ENCODE measurements at regions not wholly inside any gene's neighbourhood (a gene's known extent, or its start where the extent isn't known, plus 50 kb on each side); places are given as distances from the start of the nearest gene placed in this dataset.
"Not testable (repeated sequence)": the region's sequence is repeated elsewhere in the genome, so short reads cannot be mapped to it uniquely, and the experiment has no call there.

DNA sequence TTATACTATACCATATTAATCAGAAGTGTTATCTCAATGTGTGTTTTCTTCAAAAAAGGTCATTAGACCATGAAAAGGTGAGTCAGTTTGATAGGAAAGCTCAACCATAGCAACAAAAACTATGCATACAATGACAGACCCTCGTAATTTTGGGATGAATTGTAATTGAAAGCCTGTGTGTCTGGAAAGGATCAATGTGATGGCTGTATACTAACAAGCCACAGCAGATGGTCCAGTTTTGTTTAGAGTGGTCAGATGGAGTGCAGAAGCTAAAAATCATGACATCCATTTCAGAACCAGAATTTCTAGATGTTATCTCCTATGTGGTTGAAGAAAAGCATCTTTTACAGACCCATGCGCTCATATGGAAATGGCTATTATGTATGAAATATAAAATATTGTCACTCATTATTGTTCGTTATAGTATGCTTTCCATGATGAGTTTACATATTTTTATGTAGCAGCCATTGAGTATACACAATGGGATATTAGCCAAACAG lies 88.3 kb upstream of the CNTNAP2 start:
- H3K4me3 ChIP-seq (ENCODE audit: low read length): no peak overlapping the region
- no peaks in the 10 kb centered on the region for H3K9me2 ChIP-seq (replicated peaks; ENCODE audit: control insufficient read depth, low read length)
- H3K27me3 ChIP-seq (ENCODE audit: control insufficient read depth, low read length): no peaks in the 10 kb centered on the region
- TF ChIP-seq, protein P1, sequence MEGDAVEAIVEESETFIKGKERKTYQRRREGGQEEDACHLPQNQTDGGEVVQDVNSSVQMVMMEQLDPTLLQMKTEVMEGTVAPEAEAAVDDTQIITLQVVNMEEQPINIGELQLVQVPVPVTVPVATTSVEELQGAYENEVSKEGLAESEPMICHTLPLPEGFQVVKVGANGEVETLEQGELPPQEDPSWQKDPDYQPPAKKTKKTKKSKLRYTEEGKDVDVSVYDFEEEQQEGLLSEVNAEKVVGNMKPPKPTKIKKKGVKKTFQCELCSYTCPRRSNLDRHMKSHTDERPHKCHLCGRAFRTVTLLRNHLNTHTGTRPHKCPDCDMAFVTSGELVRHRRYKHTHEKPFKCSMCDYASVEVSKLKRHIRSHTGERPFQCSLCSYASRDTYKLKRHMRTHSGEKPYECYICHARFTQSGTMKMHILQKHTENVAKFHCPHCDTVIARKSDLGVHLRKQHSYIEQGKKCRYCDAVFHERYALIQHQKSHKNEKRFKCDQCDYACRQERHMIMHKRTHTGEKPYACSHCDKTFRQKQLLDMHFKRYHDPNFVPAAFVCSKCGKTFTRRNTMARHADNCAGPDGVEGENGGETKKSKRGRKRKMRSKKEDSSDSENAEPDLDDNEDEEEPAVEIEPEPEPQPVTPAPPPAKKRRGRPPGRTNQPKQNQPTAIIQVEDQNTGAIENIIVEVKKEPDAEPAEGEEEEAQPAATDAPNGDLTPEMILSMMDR (IDR thresholded peaks at IDR 0.05; ENCODE audit: low read depth, low read length, poor library complexity, severe bottlenecking): no peak
- no peak for TF ChIP-seq EZH2phosphoT487 (IDR thresholded peaks at IDR 0.05; ENCODE audit: borderline replicate concordance, low read length)
- H3K27ac ChIP-seq (ENCODE audit: low read depth, low read length): no peak overlapping the region
- H4K20me1 ChIP-seq (ENCODE audit: control insufficient read depth, insufficient read depth, low read depth, low read length): no peaks in the 10 kb centered on the region
- no peaks in the 10 kb centered on the region for H3K36me3 ChIP-seq (ENCODE audit: control insufficient read depth, low read length)
- H3F3A ChIP-seq (ENCODE audit: control insufficient read depth, insufficient read depth): no peaks in the 10 kb centered on the region
- no peaks in the 10 kb centered on the region; the same call in 1 of the 2 replicates for H3K9me3 ChIP-seq (ENCODE audit: control insufficient read depth, insufficient read depth, low read length)
- no peaks in the 10 kb centered on the region for H3K4me1 ChIP-seq (ENCODE audit: control insufficient read depth, low read length)
- H3K79me2 ChIP-seq (ENCODE audit: control insufficient read depth, low read length): no peaks in the 10 kb centered on the region
- no peak overlapping the region for H3K4me2 ChIP-seq (ENCODE audit: low read length)

DNA sequence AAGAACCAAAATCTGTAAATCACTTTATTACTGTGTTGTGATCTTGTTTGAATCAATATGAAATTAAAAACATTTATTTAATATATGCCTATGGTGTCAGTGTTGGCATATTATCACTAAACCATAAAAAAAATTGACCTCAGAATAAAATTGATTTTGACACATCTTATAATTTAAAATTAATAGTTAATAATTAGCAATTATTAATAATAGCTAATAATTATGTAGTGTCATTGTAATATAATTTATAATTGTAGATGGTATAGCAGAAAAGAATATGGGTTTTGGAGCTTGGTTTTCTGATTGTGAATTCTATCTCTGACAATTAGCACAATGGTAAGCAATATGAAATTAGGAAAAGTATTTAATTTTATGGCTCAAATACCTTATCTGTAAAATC lies 89.4 kb upstream of the CNTNAP2 start:
- Histone ChIP-seq H3K79me2 (ENCODE audit: control insufficient read depth, low read length) (no peaks in the 10 kb centered on the region), H3K4me1 (ENCODE audit: control insufficient read depth, low read length) (no peaks in the 10 kb centered on the region), H3K27ac (ENCODE audit: low read depth, low read length) (no peak overlapping the region), H3K36me3 (ENCODE audit: control insufficient read depth, low read length) (no peaks in the 10 kb centered on the region), H3K9me2 (replicated peaks; ENCODE audit: control insufficient read depth, low read length) (no peaks in the 10 kb centered on the region), H3F3A (ENCODE audit: control insufficient read depth, insufficient read depth) (no peaks in the 10 kb centered on the region), H3K4me2 (ENCODE audit: low read length) (no peak overlapping the region), H3K9me3 (ENCODE audit: control insufficient read depth, insufficient read depth, low read length) (no peaks in the 10 kb centered on the region; the same call in 1 of the 2 replicates), H3K27me3 (ENCODE audit: control insufficient read depth, low read length) (no peaks in the 10 kb centered on the region), H3K4me3 (ENCODE audit: low read length) (no peak overlapping the region), H4K20me1 (ENCODE audit: control insufficient read depth, insufficient read depth, low read depth, low read length) (no peaks in the 10 kb centered on the region)
- TF ChIP-seq, protein P1 (IDR thresholded peaks at IDR 0.05; ENCODE audit: low read depth, low read length, poor library complexity, severe bottlenecking): no peak
- TF ChIP-seq EZH2phosphoT487 (IDR thresholded peaks at IDR 0.05; ENCODE audit: borderline replicate concordance, low read length): no peak

DNA sequence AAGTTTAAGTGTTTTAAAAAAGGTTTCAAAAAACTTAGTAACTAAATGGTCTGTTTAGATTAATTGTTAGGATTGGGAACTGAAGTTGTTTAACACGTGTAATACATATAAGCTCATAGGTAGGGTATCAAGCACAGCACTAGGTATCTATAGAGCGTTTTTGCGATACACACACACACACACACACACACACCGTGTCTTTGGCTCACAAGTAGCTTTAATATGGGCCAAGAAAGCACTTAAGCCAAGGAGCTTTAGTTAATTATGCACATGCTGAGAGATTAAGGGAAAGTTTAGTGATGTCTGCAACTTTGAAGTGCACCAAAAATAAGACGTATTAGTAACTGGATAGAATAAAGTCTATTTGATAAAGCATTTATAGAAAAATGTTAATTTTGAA lies 93.8 kb upstream of the CNTNAP2 start:
- H3K79me2 ChIP-seq (ENCODE audit: control insufficient read depth, low read length): no peaks in the 10 kb centered on the region
- H3K36me3 ChIP-seq (ENCODE audit: control insufficient read depth, low read length): no peaks in the 10 kb centered on the region
- H3K9me3 ChIP-seq (ENCODE audit: control insufficient read depth, insufficient read depth, low read length): no peaks in the 10 kb centered on the region; the same call in 1 of the 2 replicates
- no peaks in the 10 kb centered on the region for H3K9me2 ChIP-seq (replicated peaks; ENCODE audit: control insufficient read depth, low read length)
- H3F3A ChIP-seq (ENCODE audit: control insufficient read depth, insufficient read depth): no peaks in the 10 kb centered on the region
- TF ChIP-seq, protein P1 (IDR thresholded peaks at IDR 0.05; ENCODE audit: low read depth, low read length, poor library complexity, severe bottlenecking): no peak
- TF ChIP-seq EZH2phosphoT487 (IDR thresholded peaks at IDR 0.05; ENCODE audit: borderline replicate concordance, low read length): no peak
- no peaks in the 10 kb centered on the region for H3K4me1 ChIP-seq (ENCODE audit: control insufficient read depth, low read length)
- no peak overlapping the region for H3K4me2 ChIP-seq (ENCODE audit: low read length)
- no peaks in the 10 kb centered on the region for H3K27me3 ChIP-seq (ENCODE audit: control insufficient read depth, low read length)
- no peak overlapping the region for H3K4me3 ChIP-seq (ENCODE audit: low read length)
- H3K27ac ChIP-seq (ENCODE audit: low read depth, low read length): no peak overlapping the region
- no peaks in the 10 kb centered on the region for H4K20me1 ChIP-seq (ENCODE audit: control insufficient read depth, insufficient read depth, low read depth, low read length)

DNA sequence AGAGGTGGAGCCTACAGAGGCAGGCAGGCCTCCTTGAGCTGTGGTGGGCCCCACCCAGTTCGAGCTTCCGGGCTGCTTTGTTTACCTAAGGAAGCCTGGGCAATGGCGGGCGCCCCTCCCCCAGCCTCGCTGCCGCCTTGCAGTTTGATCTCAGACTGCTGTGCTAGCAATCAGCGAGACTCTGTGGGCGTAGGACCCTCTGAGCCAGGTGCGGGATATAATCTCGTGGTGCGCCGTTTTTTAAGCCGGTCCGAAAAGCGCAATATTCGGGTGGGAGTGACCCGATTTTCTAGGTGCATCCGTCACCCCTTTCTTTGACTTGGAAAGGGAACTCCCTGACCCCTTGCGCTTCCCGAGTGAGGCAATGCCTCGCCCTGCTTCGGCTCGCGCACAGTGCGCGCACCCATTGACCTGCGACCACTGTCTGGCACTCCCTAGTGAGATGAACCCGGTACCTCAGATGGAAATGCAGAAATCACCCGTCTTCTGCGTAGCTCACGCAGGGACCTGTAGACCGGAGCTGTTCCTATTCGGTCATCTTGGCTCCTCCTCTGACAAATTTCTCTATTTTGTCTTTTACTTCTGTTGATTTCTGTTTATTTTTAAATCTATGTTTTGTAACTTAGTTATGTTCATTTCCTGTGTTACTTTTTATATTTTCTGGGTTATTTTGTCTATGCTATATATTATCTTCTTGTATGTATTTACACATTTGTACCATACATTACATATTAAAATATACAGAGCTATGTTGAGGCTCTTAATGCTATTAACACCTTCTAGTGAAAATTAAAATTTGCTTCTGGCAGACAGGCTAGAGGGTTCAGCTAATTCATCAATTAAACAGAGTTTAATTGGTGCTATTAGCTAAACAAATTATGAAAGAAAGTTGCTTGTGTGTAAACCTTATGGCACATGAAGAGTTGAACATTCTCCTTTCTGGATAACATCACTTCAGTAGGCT lies 97.3 kb upstream of the CNTNAP2 start:
- H3K79me2 ChIP-seq (ENCODE audit: control insufficient read depth, low read length); H3K27me3 ChIP-seq (ENCODE audit: control insufficient read depth, low read length); H4K20me1 ChIP-seq (ENCODE audit: control insufficient read depth, insufficient read depth, low read depth, low read length); H3K27ac ChIP-seq (ENCODE audit: low read depth, low read length); H3K36me3 ChIP-seq (ENCODE audit: control insufficient read depth, low read length); H3K4me2 ChIP-seq (ENCODE audit: low read length); H3K9me3 ChIP-seq (ENCODE audit: control insufficient read depth, insufficient read depth, low read length); H3K4me1 ChIP-seq (ENCODE audit: control insufficient read depth, low read length); H3F3A ChIP-seq (ENCODE audit: control insufficient read depth, insufficient read depth); H3K4me3 ChIP-seq (ENCODE audit: low read length); H3K9me2 ChIP-seq (replicated peaks; ENCODE audit: control insufficient read depth, low read length): not testable (repeated sequence)

DNA sequence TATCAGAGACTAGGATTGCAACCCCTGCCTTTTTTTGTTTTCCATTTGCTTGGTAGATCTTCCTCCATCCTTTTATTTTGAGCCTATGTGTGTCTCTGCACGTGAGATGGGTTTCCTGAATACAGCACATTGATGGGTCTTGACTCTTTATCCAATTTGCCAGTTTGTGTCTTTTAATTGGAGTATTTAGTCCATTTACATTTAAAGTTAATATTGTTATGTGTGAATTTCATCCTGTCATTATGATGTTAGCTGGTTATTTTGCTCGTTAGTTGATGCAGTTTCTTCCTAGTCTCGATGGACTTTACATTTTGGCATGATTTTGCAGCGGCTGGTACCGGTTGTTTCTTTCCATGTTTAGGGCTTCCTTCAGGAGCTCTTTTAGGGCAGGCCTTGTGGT lies 99.2 kb upstream of the CNTNAP2 start:
- not testable (repeated sequence) for H3K4me2 ChIP-seq (ENCODE audit: low read length); H3K4me3 ChIP-seq (ENCODE audit: low read length); H3K4me1 ChIP-seq (ENCODE audit: control insufficient read depth, low read length); H3F3A ChIP-seq (ENCODE audit: control insufficient read depth, insufficient read depth); H3K9me2 ChIP-seq (replicated peaks; ENCODE audit: control insufficient read depth, low read length); H3K36me3 ChIP-seq (ENCODE audit: control insufficient read depth, low read length); H4K20me1 ChIP-seq (ENCODE audit: control insufficient read depth, insufficient read depth, low read depth, low read length); H3K27ac ChIP-seq (ENCODE audit: low read depth, low read length); H3K9me3 ChIP-seq (ENCODE audit: control insufficient read depth, insufficient read depth, low read length); H3K79me2 ChIP-seq (ENCODE audit: control insufficient read depth, low read length); H3K27me3 ChIP-seq (ENCODE audit: control insufficient read depth, low read length)
